HL-60 (cell line): ENCODE measurements at regions not wholly inside any gene's neighbourhood (a gene's known extent, or its start where the extent isn't known, plus 50 kb on each side); places are given as distances from the start of the nearest gene placed in this dataset.

Experiments
- SPI1 ChIP-seq: IDR thresholded peaks from 2 replicates; pipeline ENCODE4 v1.6.1; 2012; ENCODE audit warnings: low read depth, mild to moderate bottlenecking, borderline replicate concordance
- TF ChIP-seq, protein P1 (sequence below): IDR thresholded peaks from one replicate; pipeline ENCODE4 v1.5.1; 2011; ENCODE audit warnings: low read length, control low read depth, inconsistent platforms; ENCODE audit not compliant: insufficient read depth

DNA sequence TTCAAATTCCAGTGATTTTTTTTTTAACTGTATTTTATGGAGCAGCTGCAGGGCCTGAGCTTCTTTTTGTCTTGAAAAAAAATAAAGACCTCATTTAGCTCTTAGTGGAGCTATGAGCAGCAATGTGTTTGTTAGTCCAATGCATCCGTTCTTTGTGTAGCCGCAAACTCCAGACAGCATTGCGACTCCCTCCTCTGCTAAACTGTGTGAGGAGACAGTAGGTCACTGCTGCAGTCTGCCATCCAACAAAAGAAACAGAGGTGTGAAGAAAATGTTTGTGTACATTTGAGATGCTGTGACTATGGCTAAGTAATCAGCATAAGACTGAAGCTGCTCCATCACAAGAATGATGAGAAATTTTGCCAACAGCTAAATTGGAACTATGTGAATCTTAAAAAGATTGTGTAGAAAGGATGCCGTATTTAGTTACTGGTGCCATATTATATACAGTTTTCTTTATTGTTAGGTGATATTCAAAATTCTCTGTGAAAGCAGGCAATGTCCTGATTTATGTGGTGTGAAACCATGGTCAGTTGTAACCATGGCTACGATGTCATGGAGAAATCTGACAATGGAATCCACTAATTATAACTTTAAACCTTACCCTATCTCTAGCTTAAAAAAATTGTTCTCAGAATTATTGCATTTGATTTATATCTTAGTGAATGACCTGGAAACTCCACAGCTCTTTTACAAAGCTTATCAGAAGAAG, 428.8 kb upstream of the EPHA7 start:
- TF ChIP-seq, protein P1, sequence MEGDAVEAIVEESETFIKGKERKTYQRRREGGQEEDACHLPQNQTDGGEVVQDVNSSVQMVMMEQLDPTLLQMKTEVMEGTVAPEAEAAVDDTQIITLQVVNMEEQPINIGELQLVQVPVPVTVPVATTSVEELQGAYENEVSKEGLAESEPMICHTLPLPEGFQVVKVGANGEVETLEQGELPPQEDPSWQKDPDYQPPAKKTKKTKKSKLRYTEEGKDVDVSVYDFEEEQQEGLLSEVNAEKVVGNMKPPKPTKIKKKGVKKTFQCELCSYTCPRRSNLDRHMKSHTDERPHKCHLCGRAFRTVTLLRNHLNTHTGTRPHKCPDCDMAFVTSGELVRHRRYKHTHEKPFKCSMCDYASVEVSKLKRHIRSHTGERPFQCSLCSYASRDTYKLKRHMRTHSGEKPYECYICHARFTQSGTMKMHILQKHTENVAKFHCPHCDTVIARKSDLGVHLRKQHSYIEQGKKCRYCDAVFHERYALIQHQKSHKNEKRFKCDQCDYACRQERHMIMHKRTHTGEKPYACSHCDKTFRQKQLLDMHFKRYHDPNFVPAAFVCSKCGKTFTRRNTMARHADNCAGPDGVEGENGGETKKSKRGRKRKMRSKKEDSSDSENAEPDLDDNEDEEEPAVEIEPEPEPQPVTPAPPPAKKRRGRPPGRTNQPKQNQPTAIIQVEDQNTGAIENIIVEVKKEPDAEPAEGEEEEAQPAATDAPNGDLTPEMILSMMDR, result no peak
- TF ChIP-seq SPI1, result no peak
